ENCODE measurements at regions not wholly inside any gene's neighbourhood (a gene's known extent, or its start where the extent isn't known, plus 50 kb on each side); places are given as distances from the start of the nearest gene placed in this dataset.

- 88% methylated on average over 3 of the region's 6 CpGs; no CpG with 5 or more reads in 1 of the 2 donors for WGBS, 2 donors (ENCODE audit: low coverage in 1 of 2)
Measured at GRCh38 chrX:125826774-125827451, 339.2 kb downstream of the DCAF12L2 start.

GRCh38 chrX:125846271-125846670 is 319.8 kb downstream of the DCAF12L2 start:
- Histone ChIP-seq H3K36me3 (no peaks in the 10 kb centered on the region), H3K9me3 (no peaks in the 10 kb centered on the region), H3K27me3 (no peaks in the 10 kb centered on the region), H3K27ac (no peak overlapping the region), H3K4me1 (no peaks in the 10 kb centered on the region), H3K4me3 (no peak overlapping the region)
- TF ChIP-seq POLR2AphosphoS5 (IDR thresholded peaks at IDR 0.05) (no peak), EP300 (IDR thresholded peaks at IDR 0.05) (no peak), CTCF (IDR thresholded peaks at IDR 0.05) (no peak), POLR2A (IDR thresholded peaks at IDR 0.05) (no peak)
- no peak for ATAC-seq
- 67 to 78% methylated on average over 1 of the region's 1 CpG for WGBS, 2 donors (ENCODE audit: low coverage in 1 of 2)

More at GRCh38 chrX:125826774-125827451, 339.2 kb downstream of the DCAF12L2 start:
- ATAC-seq = no peak
- no peaks in the 10 kb centered on the region for H3K36me3 ChIP-seq
- no peak overlapping the region for H3K4me3 ChIP-seq
- no peaks in the 10 kb centered on the region for H3K9me3 ChIP-seq
- no peak for TF ChIP-seq CTCF (IDR thresholded peaks at IDR 0.05)
- no peak for TF ChIP-seq POLR2A (IDR thresholded peaks at IDR 0.05)
- no peak for TF ChIP-seq POLR2AphosphoS5 (IDR thresholded peaks at IDR 0.05)
- TF ChIP-seq EP300 (IDR thresholded peaks at IDR 0.05) = no peak
- H3K27me3 ChIP-seq = no peaks in the 10 kb centered on the region
- no peak overlapping the region for H3K27ac ChIP-seq
- H3K4me1 ChIP-seq = no peaks in the 10 kb centered on the region

GRCh38 chrX:125850693-125851092 is 315.4 kb downstream of the DCAF12L2 start:
- H3K27ac ChIP-seq = no peak overlapping the region
- no peak for ATAC-seq
- no peaks in the 10 kb centered on the region for H3K27me3 ChIP-seq
- no peaks in the 10 kb centered on the region for H3K9me3 ChIP-seq
- no peak overlapping the region for H3K4me3 ChIP-seq
- H3K36me3 ChIP-seq = no peaks in the 10 kb centered on the region
- no peak for TF ChIP-seq POLR2AphosphoS5 (IDR thresholded peaks at IDR 0.05)
- TF ChIP-seq POLR2A (IDR thresholded peaks at IDR 0.05) = no peak
- TF ChIP-seq CTCF (IDR thresholded peaks at IDR 0.05) = no peak
- TF ChIP-seq EP300 (IDR thresholded peaks at IDR 0.05) = no peak
- H3K4me1 ChIP-seq = no peaks in the 10 kb centered on the region

GRCh38 chrX:125883169-125883568 is 282.9 kb downstream of the DCAF12L2 start:
- Histone ChIP-seq H3K27ac (no peak overlapping the region), H3K27me3 (no peaks in the 10 kb centered on the region), H3K36me3 (no peaks in the 10 kb centered on the region), H3K9me3 (no peaks in the 10 kb centered on the region), H3K4me3 (no peak overlapping the region), H3K4me1 (no peaks in the 10 kb centered on the region)
- no CpG with 5 or more reads among the region's 2 CpGs for WGBS, 2 donors (ENCODE audit: low coverage in 1 of 2)
- TF ChIP-seq CTCF (IDR thresholded peaks at IDR 0.05) = no peak
- no peak for TF ChIP-seq POLR2A (IDR thresholded peaks at IDR 0.05)
- TF ChIP-seq POLR2AphosphoS5 (IDR thresholded peaks at IDR 0.05) = no peak
- TF ChIP-seq EP300 (IDR thresholded peaks at IDR 0.05) = no peak
- ATAC-seq = no peak

GRCh38 chrX:125894947-125895346 is 271.1 kb downstream of the DCAF12L2 start:
- no CpG with 5 or more reads among the region's 4 CpGs for WGBS, 2 donors (ENCODE audit: low coverage in 1 of 2)
- Histone ChIP-seq H3K4me3 (no peak overlapping the region), H3K9me3 (no peaks in the 10 kb centered on the region), H3K27me3 (no peaks in the 10 kb centered on the region), H3K4me1 (no peaks in the 10 kb centered on the region), H3K27ac (no peak overlapping the region), H3K36me3 (no peaks in the 10 kb centered on the region)
- ATAC-seq = no peak
- TF ChIP-seq CTCF (IDR thresholded peaks at IDR 0.05) = no peak
- no peak for TF ChIP-seq POLR2A (IDR thresholded peaks at IDR 0.05)
- no peak for TF ChIP-seq EP300 (IDR thresholded peaks at IDR 0.05)
- no peak for TF ChIP-seq POLR2AphosphoS5 (IDR thresholded peaks at IDR 0.05)

Data from gastroesophageal sphincter (tissue), 4 donors.